LNCAP (cell line): ENCODE measurements at regions not wholly inside any gene's neighbourhood (a gene's known extent, or its start where the extent isn't known, plus 50 kb on each side); places are given as distances from the start of the nearest gene placed in this dataset.

Source experiments
- CTCF ChIP-seq: fragments of 450-650 bp; IDR thresholded peaks from 2 replicates; pipeline ENCODE4 v1.5.1; 2017; ENCODE audit warnings: mild to moderate bottlenecking

GRCh38 chr18:11387880-11388279 is 221.5 kb upstream of the SLC35G4 start:
- peak; percentile 69 for TF ChIP-seq CTCF

GRCh38 chr18:11383381-11383780 is 226.0 kb upstream of the SLC35G4 start:
- TF ChIP-seq CTCF = no peak

GRCh38 chr18:11380968-11381367 is 228.4 kb upstream of the SLC35G4 start:
- no peak for TF ChIP-seq CTCF

- no peak for TF ChIP-seq CTCF
Observed at GRCh38 chr18:11379660-11380059, 229.7 kb upstream of the SLC35G4 start.

- no peak for TF ChIP-seq CTCF
Observed at GRCh38 chr18:11377766-11378540, 228.6 kb upstream of the PIEZO2 start.

GRCh38 chr18:11372163-11372562 is 222.8 kb upstream of the PIEZO2 start:
- no peak for TF ChIP-seq CTCF

GRCh38 chr18:11369556-11369955 is 220.2 kb upstream of the PIEZO2 start:
- TF ChIP-seq CTCF = no peak

- TF ChIP-seq CTCF = no peak
Observed at GRCh38 chr18:11368020-11368419, 218.7 kb upstream of the PIEZO2 start.
